Gastroesophageal sphincter (tissue), 3 donors: ENCODE measurements at regions not wholly inside any gene's neighbourhood (a gene's known extent, or its start where the extent isn't known, plus 50 kb on each side); places are given as distances from the start of the nearest gene placed in this dataset.

Experiments
- EP300 ChIP-seq: sonication (generic); formaldehyde crosslinking; IDR thresholded peaks from one replicate; pipeline ENCODE4 v1.6.1; 2017; ENCODE audit warnings: antibody characterized with exemption, mild to moderate bottlenecking
- TF ChIP-seq, protein P1 (sequence below), 4 experiments: fragments of 200-600 bp in 2 of 4; fragments of 450-650 bp in 2 of 4; sonication (generic) in 1 of 4; IDR thresholded peaks; one replicate each; pipeline ENCODE4 v1.5.1; 2017 to 2019; ENCODE audit warnings: antibody characterized with exemption in 4 of 4, mild to moderate bottlenecking in 2 of 4, moderate library complexity in 2 of 4

DNA sequence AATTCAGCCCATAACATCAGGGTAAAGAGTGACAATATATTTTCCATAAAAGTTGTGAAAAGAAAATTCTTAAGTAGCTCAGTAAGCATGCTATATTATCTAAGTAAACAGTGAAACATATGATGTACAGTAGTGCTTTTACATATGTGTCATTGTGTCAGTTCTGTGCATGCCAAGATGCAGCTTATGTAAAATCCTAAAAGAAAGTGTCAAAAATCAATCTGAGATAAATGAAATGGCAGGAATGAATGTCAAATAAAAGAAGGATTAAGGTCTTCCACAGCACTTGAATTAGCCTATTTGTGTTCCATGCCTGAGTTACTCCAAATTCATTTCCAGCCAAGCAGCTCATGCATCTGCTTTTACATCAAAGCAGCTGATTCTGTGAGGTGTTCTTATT lies 452.7 kb upstream of the HS3ST1 start:
- TF ChIP-seq, protein P1, sequence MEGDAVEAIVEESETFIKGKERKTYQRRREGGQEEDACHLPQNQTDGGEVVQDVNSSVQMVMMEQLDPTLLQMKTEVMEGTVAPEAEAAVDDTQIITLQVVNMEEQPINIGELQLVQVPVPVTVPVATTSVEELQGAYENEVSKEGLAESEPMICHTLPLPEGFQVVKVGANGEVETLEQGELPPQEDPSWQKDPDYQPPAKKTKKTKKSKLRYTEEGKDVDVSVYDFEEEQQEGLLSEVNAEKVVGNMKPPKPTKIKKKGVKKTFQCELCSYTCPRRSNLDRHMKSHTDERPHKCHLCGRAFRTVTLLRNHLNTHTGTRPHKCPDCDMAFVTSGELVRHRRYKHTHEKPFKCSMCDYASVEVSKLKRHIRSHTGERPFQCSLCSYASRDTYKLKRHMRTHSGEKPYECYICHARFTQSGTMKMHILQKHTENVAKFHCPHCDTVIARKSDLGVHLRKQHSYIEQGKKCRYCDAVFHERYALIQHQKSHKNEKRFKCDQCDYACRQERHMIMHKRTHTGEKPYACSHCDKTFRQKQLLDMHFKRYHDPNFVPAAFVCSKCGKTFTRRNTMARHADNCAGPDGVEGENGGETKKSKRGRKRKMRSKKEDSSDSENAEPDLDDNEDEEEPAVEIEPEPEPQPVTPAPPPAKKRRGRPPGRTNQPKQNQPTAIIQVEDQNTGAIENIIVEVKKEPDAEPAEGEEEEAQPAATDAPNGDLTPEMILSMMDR (IDR thresholded peaks at IDR 0.05): no peak
- TF ChIP-seq EP300: no peak
